ENCODE measurements at regions not wholly inside any gene's neighbourhood (a gene's known extent, or its start where the extent isn't known, plus 50 kb on each side); places are given as distances from the start of the nearest gene placed in this dataset.

DNA sequence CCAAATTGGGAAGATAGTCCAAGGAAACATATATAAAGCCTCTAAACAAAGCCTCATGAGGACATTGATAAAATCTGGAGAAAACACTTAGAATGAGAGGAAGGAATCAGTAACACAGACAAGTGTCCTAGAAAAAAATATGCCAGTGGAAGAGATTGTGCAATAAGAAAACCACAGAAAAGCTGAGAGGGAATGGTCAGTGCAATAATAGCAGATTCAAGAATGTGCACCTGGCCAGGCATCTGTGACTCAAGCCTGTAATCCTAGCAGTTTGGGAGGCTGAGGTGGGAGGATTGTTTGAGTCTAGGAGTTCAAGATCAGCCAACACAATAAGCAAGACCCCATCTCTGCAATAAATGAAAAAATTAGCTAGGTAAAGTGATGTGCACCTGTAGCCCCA, 691.2 kb upstream of the CDH6 start:
- TF ChIP-seq, protein P1, sequence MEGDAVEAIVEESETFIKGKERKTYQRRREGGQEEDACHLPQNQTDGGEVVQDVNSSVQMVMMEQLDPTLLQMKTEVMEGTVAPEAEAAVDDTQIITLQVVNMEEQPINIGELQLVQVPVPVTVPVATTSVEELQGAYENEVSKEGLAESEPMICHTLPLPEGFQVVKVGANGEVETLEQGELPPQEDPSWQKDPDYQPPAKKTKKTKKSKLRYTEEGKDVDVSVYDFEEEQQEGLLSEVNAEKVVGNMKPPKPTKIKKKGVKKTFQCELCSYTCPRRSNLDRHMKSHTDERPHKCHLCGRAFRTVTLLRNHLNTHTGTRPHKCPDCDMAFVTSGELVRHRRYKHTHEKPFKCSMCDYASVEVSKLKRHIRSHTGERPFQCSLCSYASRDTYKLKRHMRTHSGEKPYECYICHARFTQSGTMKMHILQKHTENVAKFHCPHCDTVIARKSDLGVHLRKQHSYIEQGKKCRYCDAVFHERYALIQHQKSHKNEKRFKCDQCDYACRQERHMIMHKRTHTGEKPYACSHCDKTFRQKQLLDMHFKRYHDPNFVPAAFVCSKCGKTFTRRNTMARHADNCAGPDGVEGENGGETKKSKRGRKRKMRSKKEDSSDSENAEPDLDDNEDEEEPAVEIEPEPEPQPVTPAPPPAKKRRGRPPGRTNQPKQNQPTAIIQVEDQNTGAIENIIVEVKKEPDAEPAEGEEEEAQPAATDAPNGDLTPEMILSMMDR (IDR thresholded peaks at IDR 0.05), result no peak
- no peak for TF ChIP-seq EZH2phosphoT487 (IDR thresholded peaks at IDR 0.05)
- TF ChIP-seq EZH2 (IDR thresholded peaks at IDR 0.05), result no peak
